Tibial artery (tissue), 4 donors: ENCODE measurements at regions not wholly inside any gene's neighbourhood (a gene's known extent, or its start where the extent isn't known, plus 50 kb on each side); places are given as distances from the start of the nearest gene placed in this dataset.

Experiments
- DNase-seq, 2 donors: peaks; one replicate each; pipeline ENCODE4 v3.0.0-alpha.2; 2019
- H3K27ac ChIP-seq, 2 donors: fragments of 200-600 bp; sonication (generic) in 1 of 2; 1 replicate in 1 of 2; 2 replicates in 1 of 2; pipeline ENCODE4 v1.5.1; 2018 to 2019; ENCODE audit warnings: mild to moderate bottlenecking in 1 of 2
- H3K27me3 ChIP-seq, 2 donors: fragments of 200-600 bp; sonication (generic) in 1 of 2; one replicate each; pipeline versions ENCODE4 v1.5.1 to v1.6.0; 2016 to 2019
- H3K36me3 ChIP-seq, 3 donors: fragments of 200-600 bp; sonication (generic) in 2 of 3; one replicate each; pipeline ENCODE4 v1.5.1; 2016 to 2019; ENCODE audit warnings: mild to moderate bottlenecking in 2 of 3
- H3K4me1 ChIP-seq, 4 donors: fragments of 200-600 bp; sonication (generic) in 2 of 4; 1 replicate in 3 of 4; 2 replicates in 1 of 4; pipeline ENCODE4 v1.5.1; 2016 to 2019
- H3K4me3 ChIP-seq, 2 donors: fragments of 200-600 bp; sonication (generic) in 1 of 2; 1 replicate in 1 of 2; 2 replicates in 1 of 2; pipeline ENCODE4 v1.5.1; 2018 to 2019; ENCODE audit warnings: mild to moderate bottlenecking in 2 of 2
- H3K9me3 ChIP-seq, 3 donors: fragments of 200-600 bp; sonication (generic) in 1 of 3; one replicate each; pipeline ENCODE4 v1.5.1; 2016 to 2019
- CTCF ChIP-seq, 2 experiments: fragments of 200-600 bp in 1 of 2; fragments of 450-650 bp in 1 of 2; IDR thresholded peaks; one replicate each; pipeline ENCODE4 v1.5.1; 2017 to 2019; ENCODE audit warnings: antibody characterized with exemption in 2 of 2, mild to moderate bottlenecking in 1 of 2, moderate library complexity in 1 of 2
- intact Hi-C: fragments of 100-400 bp; cut with DNase I; formaldehyde crosslinking; loops from one replicate; pipeline ENCODE4 v1.15.0; 2023; ENCODE audit warnings: low total_unique reads

GRCh38 chr2:237196409-237196808, 110.7 kb downstream of the COPS8 start:
- H3K36me3 ChIP-seq = no peaks in the 10 kb centered on the region
- intact Hi-C loops = no loop called here
- H3K9me3 ChIP-seq = no peaks in the 10 kb centered on the region
- H3K27me3 ChIP-seq = no peaks in the 10 kb centered on the region
- no peak overlapping the region for H3K4me3 ChIP-seq
- no peak for DNase-seq
- H3K4me1 ChIP-seq = peaks cover 0 to 19% (median 4%) of the 10 kb centered on the region in 4 donors
- no peak for TF ChIP-seq CTCF (IDR thresholded peaks at IDR 0.05)
- H3K27ac ChIP-seq = no peak overlapping the region

- H3K4me1 ChIP-seq = peaks cover 0 to 25% (median 8%) of the 10 kb centered on the region in 4 donors
- no peaks in the 10 kb centered on the region for H3K9me3 ChIP-seq
- no peak overlapping the region for H3K27ac ChIP-seq
- H3K4me3 ChIP-seq = no peak overlapping the region
- H3K36me3 ChIP-seq = no peaks in the 10 kb centered on the region
- no peaks in the 10 kb centered on the region for H3K27me3 ChIP-seq
- DNase-seq = no peak
- TF ChIP-seq CTCF (IDR thresholded peaks at IDR 0.05) = no peak
- intact Hi-C loops = no loop called here
Measured at GRCh38 chr2:237196866-237197618, 111.4 kb downstream of the COPS8 start.

GRCh38 chr2:237198164-237198855, 112.6 kb downstream of the COPS8 start:
- no peaks in the 10 kb centered on the region for H3K27me3 ChIP-seq
- no peak for DNase-seq
- no peaks in the 10 kb centered on the region for H3K9me3 ChIP-seq
- no peak overlapping the region for H3K4me3 ChIP-seq
- H3K4me1 ChIP-seq = peaks cover 0 to 37% (median 17%) of the 10 kb centered on the region in 4 donors
- no peak for TF ChIP-seq CTCF (IDR thresholded peaks at IDR 0.05)
- intact Hi-C loops = no loop called here
- H3K36me3 ChIP-seq = no peaks in the 10 kb centered on the region
- no peak overlapping the region for H3K27ac ChIP-seq

GRCh38 chr2:237199082-237199481, 113.4 kb downstream of the COPS8 start:
- Histone ChIP-seq H3K27me3 (no peaks in the 10 kb centered on the region), H3K36me3 (no peaks in the 10 kb centered on the region), H3K9me3 (no peaks in the 10 kb centered on the region), H3K4me1 (peaks cover 0 to 37% (median 17%) of the 10 kb centered on the region in 4 donors), H3K27ac (no peak overlapping the region), H3K4me3 (no peak overlapping the region)
- DNase-seq = no peak
- no peak for TF ChIP-seq CTCF (IDR thresholded peaks at IDR 0.05)
- intact Hi-C loops = no loop called here

- intact Hi-C loops = no loop called here
- DNase-seq = no peak
- H3K4me1 ChIP-seq = peaks cover 0 to 37% (median 17%) of the 10 kb centered on the region in 4 donors
- H3K4me3 ChIP-seq = no peak overlapping the region
- no peak for TF ChIP-seq CTCF (IDR thresholded peaks at IDR 0.05)
- H3K9me3 ChIP-seq = no peaks in the 10 kb centered on the region
- H3K36me3 ChIP-seq = no peaks in the 10 kb centered on the region
- H3K27me3 ChIP-seq = no peaks in the 10 kb centered on the region
- no peak overlapping the region for H3K27ac ChIP-seq
Measured at GRCh38 chr2:237199577-237199976, 113.9 kb downstream of the COPS8 start.
